ENCODE measurements at regions not wholly inside any gene's neighbourhood (a gene's known extent, or its start where the extent isn't known, plus 50 kb on each side); places are given as distances from the start of the nearest gene placed in this dataset.

GRCh38 chr13:103250071-103250470 is 183.9 kb upstream of the SLC10A2 start:
- no peak for DNase-seq

GRCh38 chr13:103246581-103247200 is 180.5 kb upstream of the SLC10A2 start:
- DNase-seq, result no peak

- no peak for DNase-seq
Measured at GRCh38 chr13:103243495-103243894, 177.3 kb upstream of the SLC10A2 start.

GRCh38 chr13:103238441-103238840 is 172.2 kb upstream of the SLC10A2 start:
- DNase-seq, result no peak

- no peak for DNase-seq
Measured at GRCh38 chr13:103236213-103236612, 170.0 kb upstream of the SLC10A2 start.

- no peak for DNase-seq
Measured at GRCh38 chr13:103229674-103230073, 163.5 kb upstream of the SLC10A2 start.

- DNase-seq, result no peak
Measured at GRCh38 chr13:103224804-103225203, 158.6 kb upstream of the SLC10A2 start.

- DNase-seq, result no peak
Measured at GRCh38 chr13:103222683-103223082, 156.5 kb upstream of the SLC10A2 start.

- no peak for DNase-seq
Measured at GRCh38 chr13:103218253-103218652, 152.0 kb upstream of the SLC10A2 start.

GRCh38 chr13:103213152-103213551 is 146.9 kb upstream of the SLC10A2 start:
- DNase-seq, result no peak

GRCh38 chr13:103210348-103210747 is 144.1 kb upstream of the SLC10A2 start:
- no peak for DNase-seq

- no peak for DNase-seq
Measured at GRCh38 chr13:103203735-103204330, 137.6 kb upstream of the SLC10A2 start.

- DNase-seq, result no peak
Measured at GRCh38 chr13:103200118-103200885, 134.1 kb upstream of the SLC10A2 start.

GRCh38 chr13:103199380-103200088 is 133.3 kb upstream of the SLC10A2 start:
- no peak for DNase-seq

GRCh38 chr13:103196356-103196755 is 130.1 kb upstream of the SLC10A2 start:
- no peak for DNase-seq

GRCh38 chr13:103195762-103196161 is 129.5 kb upstream of the SLC10A2 start:
- no peak for DNase-seq

GRCh38 chr13:103194871-103195270 is 128.7 kb upstream of the SLC10A2 start:
- DNase-seq, result no peak

- no peak for DNase-seq
Measured at GRCh38 chr13:103192511-103193135, 126.4 kb upstream of the SLC10A2 start.

GRCh38 chr13:103190841-103191240 is 124.6 kb upstream of the SLC10A2 start:
- DNase-seq, result no peak

GRCh38 chr13:103188713-103189326 is 122.6 kb upstream of the SLC10A2 start:
- no peak for DNase-seq

- no peak for DNase-seq
Measured at GRCh38 chr13:103187721-103188156, 121.5 kb upstream of the SLC10A2 start.

- DNase-seq, result no peak
Measured at GRCh38 chr13:103184413-103184812, 118.2 kb upstream of the SLC10A2 start.
